ENCODE measurements at regions not wholly inside any gene's neighbourhood (a gene's known extent, or its start where the extent isn't known, plus 50 kb on each side); places are given as distances from the start of the nearest gene placed in this dataset.
A peak's percentile ranks its signal among the peaks of the same experiment; 100 is the strongest.
"Not testable (repeated sequence)": the region's sequence is repeated elsewhere in the genome, so short reads cannot be mapped to it uniquely, and the experiment has no call there.

GRCh38 chr6:26957399-26958127 lies 289.9 kb upstream of the PRSS16 start:
- not testable (repeated sequence) for DNase-seq

DNA sequence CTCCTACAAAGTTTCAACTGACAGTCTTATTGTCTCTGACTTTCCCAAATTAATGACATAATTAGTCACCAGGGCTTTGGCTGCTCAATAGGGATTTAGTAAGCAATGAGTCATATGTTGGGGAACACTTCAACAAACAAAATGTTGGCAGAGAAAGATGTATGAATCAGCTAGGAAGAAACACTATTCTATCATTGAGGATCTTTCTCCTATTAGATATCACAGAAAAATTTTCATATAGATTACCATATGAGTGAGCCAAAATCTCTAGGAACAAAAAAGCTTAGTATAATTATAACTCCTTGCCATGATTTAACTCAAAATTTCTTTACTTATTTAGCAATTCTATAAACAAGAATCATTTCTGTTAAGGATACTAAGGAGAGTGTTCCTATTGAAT lies 286.3 kb upstream of the PRSS16 start:
- not testable (repeated sequence) for DNase-seq

- DNase-seq = no peak
Measured at GRCh38 chr6:27002447-27002846, 245.1 kb upstream of the PRSS16 start.

DNA sequence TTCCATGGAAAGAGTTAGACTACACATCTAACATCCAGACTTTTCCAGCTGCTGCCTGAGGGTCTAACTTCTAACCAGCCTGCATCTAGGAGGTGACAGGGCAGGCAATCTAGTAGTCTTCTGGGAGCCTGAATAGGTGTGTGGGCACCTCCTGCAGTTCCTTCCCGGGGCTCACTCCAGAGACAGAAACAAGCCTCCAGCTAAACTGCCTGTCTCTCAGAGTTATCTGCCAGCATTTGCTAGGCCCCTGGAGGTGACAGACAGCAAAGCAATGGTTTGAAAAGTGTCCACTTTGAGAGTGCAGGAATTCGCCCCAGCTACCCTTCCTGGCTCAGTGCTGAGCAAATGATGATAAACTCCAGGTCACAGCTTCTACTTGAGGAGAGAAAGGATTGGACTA lies 240.5 kb upstream of the PRSS16 start:
- no peak for DNase-seq

GRCh38 chr6:27008613-27009012 lies 238.9 kb upstream of the PRSS16 start:
- DNase-seq = not testable (repeated sequence)

- not testable (repeated sequence) for DNase-seq
Measured at GRCh38 chr6:27014053-27014452, 233.4 kb upstream of the PRSS16 start.

- no peak for DNase-seq
Measured at GRCh38 chr6:27016689-27017088, 230.8 kb upstream of the PRSS16 start.

DNA sequence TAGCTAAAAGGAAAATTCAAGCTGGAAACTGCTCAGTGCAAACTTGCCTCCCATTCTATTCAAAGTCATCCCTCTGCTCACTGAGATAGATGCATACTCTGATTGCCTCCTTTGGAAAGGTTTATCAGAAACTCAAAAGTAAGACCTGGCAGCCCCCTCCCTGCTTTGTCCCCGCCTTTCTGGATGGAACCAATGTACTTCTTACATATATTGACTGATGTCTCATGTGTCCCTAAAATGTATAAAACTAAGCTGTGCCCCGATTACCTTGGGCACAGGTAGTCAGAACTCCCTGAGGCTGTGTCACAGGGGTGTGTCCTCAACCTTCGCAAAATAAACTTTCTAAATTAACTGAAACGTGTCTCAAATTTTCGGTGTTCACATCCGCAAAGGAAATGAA lies 229.1 kb upstream of the PRSS16 start:
- DNase-seq = not testable (repeated sequence)

DNA sequence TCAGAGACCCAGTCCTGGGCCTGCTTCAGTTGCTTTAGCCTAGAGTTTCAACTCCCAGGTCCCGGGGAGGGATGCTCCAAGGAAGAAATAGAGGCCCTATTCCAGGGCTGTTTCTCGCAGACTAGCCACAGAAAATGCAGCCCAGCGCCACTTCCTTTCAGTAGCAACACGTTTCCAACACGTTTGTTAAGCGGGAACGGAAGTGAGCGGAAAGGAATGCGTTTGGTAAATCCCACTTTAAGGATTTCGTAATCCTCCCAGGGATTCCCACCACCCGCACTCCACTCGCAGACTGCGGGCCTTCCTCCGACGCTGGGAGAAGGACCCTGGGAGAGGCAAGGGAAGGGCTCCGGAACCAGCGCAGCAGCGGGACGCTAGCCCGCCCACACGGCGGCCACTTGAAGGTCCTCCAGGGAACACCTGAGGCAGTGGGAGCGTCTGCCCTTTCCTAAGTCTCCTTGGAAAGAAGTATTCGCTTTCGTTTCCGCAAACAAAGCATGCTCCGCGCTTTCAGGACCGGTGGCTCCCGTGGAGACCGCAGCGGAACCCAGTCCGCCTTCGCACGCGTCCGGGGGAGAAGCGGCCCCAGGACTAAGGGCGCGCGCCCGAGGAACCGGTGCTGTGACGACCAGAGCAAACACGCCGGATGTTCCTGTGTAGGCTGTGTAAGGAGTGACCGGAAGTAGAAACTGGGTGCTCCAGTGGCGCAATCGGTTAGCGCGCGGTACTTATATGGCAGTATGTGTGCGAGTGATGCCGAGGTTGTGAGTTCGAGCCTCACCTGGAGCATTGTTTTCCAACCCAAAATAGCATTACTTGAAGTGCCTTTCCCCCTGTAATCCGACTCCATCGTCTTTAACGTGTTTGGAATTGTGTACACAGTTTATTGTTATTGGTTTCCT lies 227.6 kb upstream of the PRSS16 start:
- DNase-seq = peak; percentile 35

DNA sequence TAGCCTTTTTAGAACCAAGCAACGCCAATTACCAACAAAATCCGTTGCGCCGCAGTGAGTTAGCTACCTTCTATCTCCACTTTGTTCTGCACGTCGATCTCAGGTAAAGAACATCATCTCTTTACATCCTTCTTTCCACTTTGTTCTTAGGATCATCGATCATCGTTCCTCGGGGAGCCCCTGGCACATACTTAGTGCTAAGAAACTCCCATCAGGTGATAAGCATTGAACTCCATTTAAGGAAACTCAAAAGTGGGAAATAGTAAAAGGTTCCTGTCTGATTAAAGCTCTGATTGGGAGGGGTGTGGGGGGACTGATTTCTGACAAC lies 227.0 kb upstream of the PRSS16 start:
- DNase-seq = no peak

GRCh38 chr6:27023664-27024063 lies 223.8 kb upstream of the PRSS16 start:
- no peak for DNase-seq

DNA sequence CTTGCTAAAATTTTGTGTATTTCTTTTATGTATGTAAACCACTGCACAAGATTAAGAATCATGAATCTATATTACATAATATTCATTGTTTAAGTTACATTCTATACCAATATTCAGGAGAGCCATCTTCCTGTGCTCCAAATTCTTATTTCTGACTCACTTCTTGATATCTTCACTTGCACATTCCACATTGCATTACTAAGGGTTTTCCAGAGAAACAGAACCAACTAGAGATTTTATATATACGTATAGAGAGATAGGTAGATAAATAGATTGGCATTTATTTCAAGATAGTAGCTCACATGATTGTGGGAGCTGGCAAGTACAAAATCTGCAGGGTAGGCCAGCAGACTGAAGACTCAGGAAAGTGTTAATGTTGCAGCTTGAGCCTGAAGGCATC lies 222.2 kb upstream of the PRSS16 start:
- no peak for DNase-seq

DNA sequence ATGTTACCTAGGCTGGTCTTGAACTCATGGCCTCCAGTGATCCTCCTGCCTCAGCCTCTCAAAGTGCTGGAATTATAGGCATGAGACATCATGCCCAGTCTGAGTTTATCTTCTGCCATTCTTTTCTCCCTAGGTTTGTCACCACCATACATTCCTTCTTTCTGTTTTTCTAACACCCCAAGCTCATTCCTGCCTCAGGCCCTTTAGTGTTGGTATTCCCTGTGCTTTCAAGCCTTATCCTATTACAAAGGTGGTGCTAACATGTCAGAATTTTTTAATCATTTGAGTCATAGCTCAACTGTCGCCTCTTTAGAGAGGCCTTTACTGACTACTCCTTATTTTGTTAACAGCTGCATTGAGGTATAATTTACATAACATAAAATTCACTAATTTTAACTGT lies 221.1 kb upstream of the PRSS16 start:
- DNase-seq = no peak

- DNase-seq = no peak
Measured at GRCh38 chr6:27031302-27031701, 216.2 kb upstream of the PRSS16 start.

- no peak for DNase-seq
Measured at GRCh38 chr6:27038498-27038897, 209.0 kb upstream of the PRSS16 start.

- DNase-seq = no peak
Measured at GRCh38 chr6:27040244-27041042, 207.1 kb upstream of the PRSS16 start.

DNA sequence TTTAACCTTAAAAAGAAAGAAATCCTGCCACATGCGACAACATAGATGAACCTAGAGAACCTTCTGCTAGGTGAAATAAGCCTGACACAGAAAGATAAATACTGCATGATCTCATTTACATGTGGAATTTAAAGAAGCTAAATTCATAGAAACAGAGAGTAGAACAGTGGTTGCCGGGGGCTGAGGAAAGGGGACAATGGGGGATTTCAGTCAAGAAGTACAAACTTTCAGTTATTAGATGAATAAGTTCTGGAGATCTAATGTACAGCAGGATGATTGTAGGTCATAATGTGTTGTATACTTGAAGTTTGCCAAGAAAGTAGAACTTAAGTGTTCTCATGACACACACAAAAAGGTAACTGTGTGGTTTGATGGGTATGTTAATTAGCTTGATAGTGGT lies 204.3 kb upstream of the PRSS16 start:
- DNase-seq = no peak

DNA sequence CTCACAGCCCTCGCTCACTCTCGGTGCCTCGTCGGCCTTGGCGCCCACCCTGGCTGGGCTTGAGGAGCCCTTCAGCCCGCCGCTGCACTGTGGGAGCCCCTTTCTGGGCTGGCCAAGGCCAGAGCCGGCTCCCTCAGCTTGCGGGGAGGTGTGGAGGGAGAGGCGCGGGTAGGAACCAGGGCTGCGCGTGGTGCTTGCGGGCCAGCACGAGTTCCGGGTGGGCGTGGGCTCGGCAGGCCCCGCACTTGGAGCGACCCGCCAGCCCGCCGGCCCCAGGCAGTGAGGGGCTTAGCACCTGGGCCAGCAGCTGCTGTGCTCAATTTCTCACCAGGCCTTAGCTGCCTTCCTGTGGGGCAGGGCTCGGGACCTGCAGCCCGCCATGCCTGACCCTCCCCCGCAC lies 202.4 kb upstream of the PRSS16 start:
- not testable (repeated sequence) for DNase-seq

DNA sequence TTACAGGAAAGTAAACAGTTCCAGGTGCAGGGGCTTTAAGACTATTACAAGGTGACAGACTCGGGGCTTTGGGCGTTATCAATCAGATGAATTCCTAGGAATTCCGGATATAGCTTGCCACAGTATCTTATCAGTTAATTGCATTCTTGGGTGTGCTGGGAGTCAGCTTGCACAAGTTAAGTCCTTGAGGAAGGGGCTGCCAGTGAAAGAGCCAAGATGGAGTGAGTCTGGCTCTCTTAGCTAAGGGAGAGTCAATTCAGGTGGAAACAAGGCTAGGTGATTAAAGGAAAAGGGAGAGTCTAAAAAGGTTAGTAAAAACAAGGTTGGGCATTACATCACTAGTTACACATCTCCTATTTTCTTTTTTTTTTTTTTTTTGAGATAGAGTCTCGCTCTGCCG lies 199.8 kb upstream of the PRSS16 start:
- not testable (repeated sequence) for DNase-seq

DNA sequence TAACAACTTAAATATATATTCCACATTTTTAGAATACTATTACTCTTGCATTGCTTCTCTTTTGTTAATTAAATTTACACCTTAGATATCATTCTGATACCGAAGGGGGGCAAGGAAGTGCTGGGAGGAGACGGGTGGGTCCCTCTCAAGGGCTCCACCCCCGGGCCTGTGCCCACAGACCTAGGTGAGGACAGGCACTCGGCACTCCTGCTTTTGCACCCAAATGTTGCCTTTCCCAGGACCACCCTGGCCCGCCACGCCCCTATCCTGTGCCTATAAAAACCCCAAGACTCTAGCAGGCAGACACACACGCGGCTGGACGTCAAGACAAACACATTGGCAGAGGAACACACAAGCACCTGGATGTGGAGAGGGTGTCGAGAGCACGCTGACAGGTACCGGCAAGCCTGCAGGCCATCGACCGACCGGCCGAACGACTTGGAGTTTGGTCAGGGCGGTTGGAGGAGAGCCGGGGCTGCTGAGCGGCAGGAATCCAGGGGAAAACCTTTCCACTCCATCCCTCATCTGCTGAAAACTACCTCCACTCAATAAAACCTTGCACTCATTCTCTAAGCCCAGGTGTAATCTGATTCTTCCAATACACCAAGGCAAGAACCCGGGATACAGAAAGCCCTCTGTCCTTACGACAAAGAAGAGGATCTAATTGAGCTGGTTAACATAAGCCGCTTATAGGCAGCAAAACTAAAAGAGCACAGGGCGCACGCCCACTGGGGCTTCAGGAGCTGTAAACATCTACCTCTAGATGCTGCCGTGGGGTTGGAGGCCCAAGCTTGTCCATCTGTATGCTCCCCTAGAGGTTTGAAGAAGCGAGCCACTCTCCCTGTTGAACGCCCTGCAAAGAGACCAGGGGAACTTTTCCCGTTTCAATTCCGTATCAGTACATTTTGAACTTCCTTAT lies 197.4 kb upstream of the PRSS16 start:
- DNase-seq = no peak

- DNase-seq = not testable (repeated sequence)
Measured at GRCh38 chr6:27052082-27052730, 195.3 kb upstream of the PRSS16 start.

DNA sequence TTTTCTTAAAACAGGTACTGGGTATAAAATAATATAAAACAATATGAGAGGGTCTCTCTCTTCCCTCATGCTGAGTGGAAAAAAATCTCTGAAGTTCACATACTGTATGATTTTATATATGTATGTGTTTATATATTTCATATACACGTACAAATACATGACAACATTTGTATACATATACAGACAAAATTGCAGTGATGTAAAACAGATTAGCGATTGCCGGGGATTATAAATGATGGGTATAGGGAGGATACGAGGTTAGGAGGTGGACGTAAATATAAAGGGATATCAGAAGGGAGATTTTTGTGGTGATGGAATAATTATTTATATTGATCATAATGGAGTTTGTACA lies 194.8 kb upstream of the PRSS16 start:
- no peak for DNase-seq

All from central memory CD4-positive, alpha-beta T cell (primary cell).